Activated CD4-positive, alpha-beta T cell treated with anti-CD3 and anti-CD28 coated beads, Interleukin-2, amount 50 U/mL, for 1 hour (primary cell): ENCODE measurements at regions not wholly inside any gene's neighbourhood (a gene's known extent, or its start where the extent isn't known, plus 50 kb on each side); places are given as distances from the start of the nearest gene placed in this dataset.
"Not testable (repeated sequence)": the region's sequence is repeated elsewhere in the genome, so short reads cannot be mapped to it uniquely, and the experiment has no call there.

Experiments
- DNase-seq: peaks from one replicate; pipeline ENCODE4 v3.0.0-alpha.2; 2020

GRCh38 chr1:181947441-181947840, 114.1 kb downstream of the ZNF648 start:
- DNase-seq = no peak

- DNase-seq = peak; percentile 34
Measured at GRCh38 chr1:181936768-181937581, 124.5 kb downstream of the ZNF648 start.

GRCh38 chr1:181936269-181936668, 125.2 kb downstream of the ZNF648 start:
- no peak for DNase-seq

- DNase-seq = no peak
Measured at GRCh38 chr1:181931873-181932272, 129.6 kb downstream of the ZNF648 start.

GRCh38 chr1:181930187-181930586, 131.3 kb downstream of the ZNF648 start:
- no peak for DNase-seq

- DNase-seq = no peak
Measured at GRCh38 chr1:181926697-181927096, 134.8 kb downstream of the ZNF648 start.

GRCh38 chr1:181924034-181924433, 137.5 kb downstream of the ZNF648 start:
- DNase-seq = not testable (repeated sequence)

GRCh38 chr1:181919542-181919941, 142.0 kb downstream of the ZNF648 start:
- DNase-seq = no peak

- no peak for DNase-seq
Measured at GRCh38 chr1:181918880-181919525, 142.5 kb downstream of the ZNF648 start.

GRCh38 chr1:181911715-181912114, 149.8 kb downstream of the ZNF648 start:
- no peak for DNase-seq

- DNase-seq = no peak
Measured at GRCh38 chr1:181910905-181911304, 150.6 kb downstream of the ZNF648 start.

- no peak for DNase-seq
Measured at GRCh38 chr1:181909010-181909409, 152.5 kb downstream of the ZNF648 start.

- no peak for DNase-seq
Measured at GRCh38 chr1:181906631-181907030, 154.9 kb downstream of the ZNF648 start.

GRCh38 chr1:181905944-181906597, 155.4 kb downstream of the ZNF648 start:
- no peak for DNase-seq

GRCh38 chr1:181898773-181899172, 162.7 kb downstream of the ZNF648 start:
- DNase-seq = no peak

- no peak for DNase-seq
Measured at GRCh38 chr1:181896824-181897223, 164.7 kb downstream of the ZNF648 start.

GRCh38 chr1:181894439-181894859, 167.1 kb downstream of the ZNF648 start:
- DNase-seq = no peak

GRCh38 chr1:181893937-181894336, 167.6 kb downstream of the ZNF648 start:
- no peak for DNase-seq

- DNase-seq = not testable (repeated sequence)
Measured at GRCh38 chr1:181893150-181893549, 168.4 kb downstream of the ZNF648 start.

GRCh38 chr1:181872562-181872961, 188.9 kb downstream of the ZNF648 start:
- no peak for DNase-seq

GRCh38 chr1:181863736-181864135, 197.8 kb downstream of the ZNF648 start:
- DNase-seq = no peak

- no peak for DNase-seq
Measured at GRCh38 chr1:181863006-181863405, 198.5 kb downstream of the ZNF648 start.

- DNase-seq = no peak
Measured at GRCh38 chr1:181858135-181858534, 203.4 kb downstream of the ZNF648 start.
